ENCODE measurements at regions not wholly inside any gene's neighbourhood (a gene's known extent, or its start where the extent isn't known, plus 50 kb on each side); places are given as distances from the start of the nearest gene placed in this dataset.

GRCh38 chr17:71118039-71118438, 948.7 kb downstream of the KCNJ2 start:
- ATAC-seq (peak; percentile 63 to 75 (median 68)), DNase-seq (no peak)
- peak; percentile 50 to 67 (median 58) for TF ChIP-seq CTCF (IDR thresholded peaks at IDR 0.05)
- TF ChIP-seq POLR2A (IDR thresholded peaks at IDR 0.05) = no peak
- no peaks in the 10 kb centered on the region for H3K27me3 ChIP-seq
- no peaks in the 10 kb centered on the region for H3K36me3 ChIP-seq
- intact Hi-C loops (cut with DNase I) = no loop called here
- no peak overlapping the region for H3K4me3 ChIP-seq
- peaks cover 0 to 13% (median 0%) of the 10 kb centered on the region in 4 donors for H3K4me1 ChIP-seq
- no peak overlapping the region for H3K27ac ChIP-seq
- 30% methylated on average over 4 of the region's 4 CpGs for WGBS (ENCODE audit: insufficient coverage, low coverage, low lambda C conversion rate, missing lambda C conversion rate)
- no peaks in the 10 kb centered on the region for H3K9me3 ChIP-seq

DNA sequence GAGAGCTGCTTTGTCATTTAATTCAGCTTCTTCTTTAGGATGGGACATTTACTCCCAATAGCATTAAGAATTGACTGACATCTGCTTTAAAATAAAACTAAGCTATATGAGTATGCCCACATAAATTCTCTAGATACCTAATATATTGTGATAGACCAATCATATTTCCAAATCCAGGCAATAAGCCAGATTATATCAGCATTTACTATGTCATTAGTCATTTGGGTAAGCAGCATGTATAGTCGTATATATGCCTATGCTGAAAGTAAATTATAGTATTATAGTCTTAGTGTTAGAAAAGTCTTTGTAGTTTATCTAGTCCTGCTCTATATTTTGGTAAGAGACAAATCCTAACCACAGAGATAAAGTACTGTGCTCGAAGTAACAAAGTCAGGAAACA, 958.1 kb downstream of the KCNJ2 start:
- no peak for DNase-seq
- Histone ChIP-seq H3K27ac (no peak overlapping the region), H3K27me3 (no peaks in the 10 kb centered on the region), H3K36me3 (no peaks in the 10 kb centered on the region), H3K4me1 (no peaks in the 10 kb centered on the region), H3K9me3 (no peaks in the 10 kb centered on the region), H3K4me3 (no peak overlapping the region)
- TF ChIP-seq CTCF (IDR thresholded peaks at IDR 0.05) (no peak), POLR2A (IDR thresholded peaks at IDR 0.05) (no peak)
- intact Hi-C loops (cut with DNase I) = no loop called here
- ATAC-seq = no peak
- 83% methylated on average over 2 of the region's 2 CpGs for WGBS (ENCODE audit: insufficient coverage, low coverage, low lambda C conversion rate, missing lambda C conversion rate)

GRCh38 chr17:71142333-71142732, 973.0 kb downstream of the KCNJ2 start:
- no peak overlapping the region for H3K4me3 ChIP-seq
- no peak overlapping the region for H3K27ac ChIP-seq
- intact Hi-C loops (cut with DNase I) = no loop called here
- ATAC-seq (no peak), DNase-seq (no peak)
- H3K27me3 ChIP-seq = no peaks in the 10 kb centered on the region
- 39% methylated on average over 3 of the region's 3 CpGs for WGBS (ENCODE audit: insufficient coverage, low coverage, low lambda C conversion rate, missing lambda C conversion rate)
- no peaks in the 10 kb centered on the region for H3K9me3 ChIP-seq
- no peaks in the 10 kb centered on the region for H3K4me1 ChIP-seq
- TF ChIP-seq POLR2A (IDR thresholded peaks at IDR 0.05) (no peak), CTCF (IDR thresholded peaks at IDR 0.05) (no peak)
- H3K36me3 ChIP-seq = no peaks in the 10 kb centered on the region

- 60% methylated on average over 3 of the region's 3 CpGs for WGBS (ENCODE audit: insufficient coverage, low coverage, low lambda C conversion rate, missing lambda C conversion rate)
- no peaks in the 10 kb centered on the region for H3K27me3 ChIP-seq
- no peak for TF ChIP-seq POLR2A (IDR thresholded peaks at IDR 0.05)
- no peak for TF ChIP-seq CTCF (IDR thresholded peaks at IDR 0.05)
- peaks cover 0 to 10% (median 0%) of the 10 kb centered on the region in 4 donors for H3K4me1 ChIP-seq
- intact Hi-C loops (cut with DNase I) = no loop called here
- no peaks in the 10 kb centered on the region for H3K9me3 ChIP-seq
- H3K36me3 ChIP-seq = no peaks in the 10 kb centered on the region
- no peak overlapping the region for H3K4me3 ChIP-seq
- ATAC-seq (no peak), DNase-seq (no peak)
- no peak overlapping the region for H3K27ac ChIP-seq
Observed at GRCh38 chr17:71145486-71145885, 975.3 kb upstream of the SOX9 start.

- TF ChIP-seq POLR2A (IDR thresholded peaks at IDR 0.05) (no peak), CTCF (IDR thresholded peaks at IDR 0.05) (no peak)
- ATAC-seq (no peak), DNase-seq (no peak)
- 93% methylated on average over 10 of the region's 10 CpGs for WGBS (ENCODE audit: insufficient coverage, low coverage, low lambda C conversion rate, missing lambda C conversion rate)
- Histone ChIP-seq H3K4me3 (no peak overlapping the region), H3K9me3 (no peaks in the 10 kb centered on the region), H3K4me1 (peaks cover 0 to 10% (median 0%) of the 10 kb centered on the region in 4 donors), H3K36me3 (no peaks in the 10 kb centered on the region), H3K27me3 (no peaks in the 10 kb centered on the region), H3K27ac (no peak overlapping the region)
- intact Hi-C loops (cut with DNase I) = no loop called here
Observed at GRCh38 chr17:71147906-71148305, 972.9 kb upstream of the SOX9 start.
